Parathyroid adenoma (tissue), 2 donors: ENCODE measurements at regions not wholly inside any gene's neighbourhood (a gene's known extent, or its start where the extent isn't known, plus 50 kb on each side); places are given as distances from the start of the nearest gene placed in this dataset.

ENCODE experiments used
- H2AFZ ChIP-seq: fragments of 300-600 bp; sonication (generic); one replicate; pipeline ENCODE4 v1.7.0; 2017; ENCODE audit warnings: antibody characterized with exemption, mild to moderate bottlenecking
- H3K27ac ChIP-seq: fragments of 300-600 bp; sonication (generic); one replicate; pipeline ENCODE4 v1.7.0; 2017
- H3K27me3 ChIP-seq: fragments of 300-600 bp; sonication (generic); one replicate; pipeline ENCODE4 v1.7.0; 2017; ENCODE audit warnings: low read length; ENCODE audit not compliant: control insufficient read depth, insufficient read depth
- H3K36me3 ChIP-seq: fragments of 300-600 bp; sonication (generic); one replicate; pipeline ENCODE4 v1.7.0; 2017; ENCODE audit warnings: low read length; ENCODE audit not compliant: control insufficient read depth, insufficient read depth
- H3K4me1 ChIP-seq: fragments of 300-600 bp; sonication (generic); one replicate; pipeline ENCODE4 v1.7.0; 2017; ENCODE audit warnings: control low read depth
- H3K4me2 ChIP-seq: fragments of 300-600 bp; sonication (generic); one replicate; pipeline ENCODE4 v1.7.0; 2017; ENCODE audit warnings: low read length
- H3K4me3 ChIP-seq: fragments of 300-600 bp; sonication (generic); one replicate; pipeline ENCODE4 v1.7.0; 2017; ENCODE audit warnings: low read depth, low read length
- H3K79me2 ChIP-seq: fragments of 300-600 bp; sonication (generic); one replicate; pipeline ENCODE4 v1.7.0; 2017; ENCODE audit warnings: control low read depth
- H3K9ac ChIP-seq: fragments of 300-600 bp; sonication (generic); one replicate; pipeline ENCODE4 v1.7.0; 2017; ENCODE audit warnings: mild to moderate bottlenecking
- H3K9me3 ChIP-seq: fragments of 300-600 bp; sonication (generic); one replicate; pipeline ENCODE4 v1.7.0; 2017; ENCODE audit warnings: low read length; ENCODE audit not compliant: control insufficient read depth
- CTCF ChIP-seq: fragments of 300-600 bp; sonication (generic); IDR thresholded peaks from one replicate; pipeline ENCODE4 v1.7.0; 2017; ENCODE audit warnings: antibody characterized with exemption, mild to moderate bottlenecking
- donor health status: primary hyperparathyroidism.

GRCh38 chr13:39941236-39941635, 285.8 kb downstream of the COG6 start:
- Histone ChIP-seq H3K4me3 (no peak overlapping the region), H3K9me3 (no peaks in the 10 kb centered on the region), H3K27ac (no peak overlapping the region), H2AFZ (no peak overlapping the region), H3K36me3 (no peaks in the 10 kb centered on the region), H3K4me1 (no peaks in the 10 kb centered on the region), H3K9ac (no peak overlapping the region), H3K4me2 (no peak overlapping the region), H3K27me3 (no peaks in the 10 kb centered on the region), H3K79me2 (no peaks in the 10 kb centered on the region)
- TF ChIP-seq CTCF = no peak

GRCh38 chr13:39941911-39942551, 286.6 kb downstream of the COG6 start:
- no peak overlapping the region for H3K9ac ChIP-seq
- no peaks in the 10 kb centered on the region for H3K4me1 ChIP-seq
- TF ChIP-seq CTCF = no peak
- H3K9me3 ChIP-seq = no peaks in the 10 kb centered on the region
- H3K36me3 ChIP-seq = no peaks in the 10 kb centered on the region
- H3K27me3 ChIP-seq = no peaks in the 10 kb centered on the region
- no peak overlapping the region for H3K27ac ChIP-seq
- H3K4me2 ChIP-seq = no peak overlapping the region
- H3K4me3 ChIP-seq = no peak overlapping the region
- no peaks in the 10 kb centered on the region for H3K79me2 ChIP-seq
- H2AFZ ChIP-seq = no peak overlapping the region

GRCh38 chr13:39942552-39943273, 287.3 kb downstream of the COG6 start:
- H3K9ac ChIP-seq = no peak overlapping the region
- H3K36me3 ChIP-seq = no peaks in the 10 kb centered on the region
- no peaks in the 10 kb centered on the region for H3K79me2 ChIP-seq
- TF ChIP-seq CTCF = peak; percentile 73
- H3K4me1 ChIP-seq = no peaks in the 10 kb centered on the region
- no peak overlapping the region for H3K27ac ChIP-seq
- no peak overlapping the region for H3K4me2 ChIP-seq
- no peak overlapping the region for H3K4me3 ChIP-seq
- H3K9me3 ChIP-seq = no peaks in the 10 kb centered on the region
- no peaks in the 10 kb centered on the region for H3K27me3 ChIP-seq
- H2AFZ ChIP-seq = no peak overlapping the region

GRCh38 chr13:39943711-39944110, 288.2 kb downstream of the COG6 start:
- Histone ChIP-seq H3K79me2 (no peaks in the 10 kb centered on the region), H3K27ac (no peak overlapping the region), H2AFZ (no peak overlapping the region), H3K4me2 (no peak overlapping the region), H3K9ac (no peak overlapping the region), H3K9me3 (no peaks in the 10 kb centered on the region), H3K27me3 (no peaks in the 10 kb centered on the region), H3K4me1 (no peaks in the 10 kb centered on the region), H3K36me3 (no peaks in the 10 kb centered on the region), H3K4me3 (no peak overlapping the region)
- no peak for TF ChIP-seq CTCF

GRCh38 chr13:39945226-39945625, 289.8 kb downstream of the COG6 start:
- no peaks in the 10 kb centered on the region for H3K4me1 ChIP-seq
- H3K9me3 ChIP-seq = no peaks in the 10 kb centered on the region
- no peak overlapping the region for H3K9ac ChIP-seq
- TF ChIP-seq CTCF = no peak
- no peak overlapping the region for H3K4me3 ChIP-seq
- H3K27me3 ChIP-seq = no peaks in the 10 kb centered on the region
- H3K4me2 ChIP-seq = no peak overlapping the region
- H3K36me3 ChIP-seq = no peaks in the 10 kb centered on the region
- H2AFZ ChIP-seq = no peak overlapping the region
- H3K79me2 ChIP-seq = no peaks in the 10 kb centered on the region
- no peak overlapping the region for H3K27ac ChIP-seq
